H1 (cell line): ENCODE measurements at regions not wholly inside any gene's neighbourhood (a gene's known extent, or its start where the extent isn't known, plus 50 kb on each side); places are given as distances from the start of the nearest gene placed in this dataset.

ENCODE experiments used
- CHD7 ChIP-seq: fragments of 300-600 bp; sonication (generic); IDR thresholded peaks from 2 replicates; pipeline ENCODE4 v1.7.1; 2012; ENCODE audit warnings: low read length, moderate library complexity, mild to moderate bottlenecking, inconsistent platforms; ENCODE audit not compliant: insufficient replicate concordance
- CREB1 ChIP-seq: IDR thresholded peaks from 2 replicates; pipeline ENCODE4 v1.6.1; 2012; ENCODE audit warnings: inconsistent platforms
- SAP30 ChIP-seq: fragments of 300-600 bp; sonication (generic); IDR thresholded peaks from 2 replicates; pipeline ENCODE4 v1.7.1; 2012; ENCODE audit warnings: low read length, moderate library complexity, mild to moderate bottlenecking, inconsistent platforms; ENCODE audit not compliant: insufficient read depth, insufficient replicate concordance

GRCh38 chr16:86303787-86304678 lies 206.3 kb upstream of the FOXF1 start (continued):
- TF ChIP-seq CHD7 (no peak), CREB1 (no peak), SAP30 (no peak)
